ENCODE measurements at regions not wholly inside any gene's neighbourhood (a gene's known extent, or its start where the extent isn't known, plus 50 kb on each side); places are given as distances from the start of the nearest gene placed in this dataset.

- Histone ChIP-seq H3K79me2 (ENCODE audit: insufficient read depth, low read depth, low read length) (no peaks in the 10 kb centered on the region), H3K4me1 (ENCODE audit: insufficient read depth, low read length, poor library complexity, severe bottlenecking) (no peaks in the 10 kb centered on the region), H3K36me3 (ENCODE audit: insufficient read depth, low read length) (no peaks in the 10 kb centered on the region), H4K20me1 (ENCODE audit: insufficient read depth, low read length) (no peaks in the 10 kb centered on the region), H3K9me3 (ENCODE audit: low read length) (no peaks in the 10 kb centered on the region), H3K4me3 (ENCODE audit: low read depth, low read length, poor library complexity, severe bottlenecking) (no peak overlapping the region), H2AFZ (ENCODE audit: low read length) (peak overlapping the region; percentile 14; the same call in 1 of the 2 replicates), H3K27ac (ENCODE audit: low read depth, low read length, poor library complexity, severe bottlenecking) (no peak overlapping the region), H3K9me2 (ENCODE audit: insufficient read depth, low read length) (no peaks in the 10 kb centered on the region), H3K4me2 (ENCODE audit: low read length) (no peak overlapping the region)
- ChIA-PET CTCF (ENCODE audit: unreplicated experiment) (interaction anchor here (0.8 kb wide), 1 partner anchor 14 kb away, joined by 3 read pairs; no protein-coding TSS in a partner anchor), POLR2A (interaction anchor here (0.6 to 2.4 kb wide), 3 partner anchors 10 to 28 kb away, joined by 3 to 11 read pairs (median 4); no protein-coding TSS in a partner anchor)
- TF ChIP-seq, protein P1, sequence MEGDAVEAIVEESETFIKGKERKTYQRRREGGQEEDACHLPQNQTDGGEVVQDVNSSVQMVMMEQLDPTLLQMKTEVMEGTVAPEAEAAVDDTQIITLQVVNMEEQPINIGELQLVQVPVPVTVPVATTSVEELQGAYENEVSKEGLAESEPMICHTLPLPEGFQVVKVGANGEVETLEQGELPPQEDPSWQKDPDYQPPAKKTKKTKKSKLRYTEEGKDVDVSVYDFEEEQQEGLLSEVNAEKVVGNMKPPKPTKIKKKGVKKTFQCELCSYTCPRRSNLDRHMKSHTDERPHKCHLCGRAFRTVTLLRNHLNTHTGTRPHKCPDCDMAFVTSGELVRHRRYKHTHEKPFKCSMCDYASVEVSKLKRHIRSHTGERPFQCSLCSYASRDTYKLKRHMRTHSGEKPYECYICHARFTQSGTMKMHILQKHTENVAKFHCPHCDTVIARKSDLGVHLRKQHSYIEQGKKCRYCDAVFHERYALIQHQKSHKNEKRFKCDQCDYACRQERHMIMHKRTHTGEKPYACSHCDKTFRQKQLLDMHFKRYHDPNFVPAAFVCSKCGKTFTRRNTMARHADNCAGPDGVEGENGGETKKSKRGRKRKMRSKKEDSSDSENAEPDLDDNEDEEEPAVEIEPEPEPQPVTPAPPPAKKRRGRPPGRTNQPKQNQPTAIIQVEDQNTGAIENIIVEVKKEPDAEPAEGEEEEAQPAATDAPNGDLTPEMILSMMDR (conservative IDR thresholded peaks at IDR 0.05; ENCODE audit: low read length) = no peak
- no peak for TF ChIP-seq EZH2phosphoT487 (IDR thresholded peaks at IDR 0.05; ENCODE audit: borderline replicate concordance, low read depth, low read length)
- DNase-seq (ENCODE audit: low spot score) = no peak
- BruUV-seq (replicated peaks) = no TSS peak
- intact Hi-C loops (cut with micrococcal nuclease; ENCODE audit: unreplicated experiment) = no loop called here
Measured at GRCh38 chr3:6706777-6707176, 154.1 kb upstream of the GRM7 start.

GRCh38 chr3:6709178-6709577 lies 151.7 kb upstream of the GRM7 start:
- Histone ChIP-seq H3K4me1 (ENCODE audit: insufficient read depth, low read length, poor library complexity, severe bottlenecking) (no peaks in the 10 kb centered on the region), H3K79me2 (ENCODE audit: insufficient read depth, low read depth, low read length) (no peaks in the 10 kb centered on the region), H3K9me2 (ENCODE audit: insufficient read depth, low read length) (no peaks in the 10 kb centered on the region), H3K9me3 (ENCODE audit: low read length) (no peaks in the 10 kb centered on the region), H3K4me2 (ENCODE audit: low read length) (no peak overlapping the region), H3K36me3 (ENCODE audit: insufficient read depth, low read length) (no peaks in the 10 kb centered on the region), H4K20me1 (ENCODE audit: insufficient read depth, low read length) (no peaks in the 10 kb centered on the region), H3K4me3 (ENCODE audit: low read depth, low read length, poor library complexity, severe bottlenecking) (no peak overlapping the region), H2AFZ (ENCODE audit: low read length) (no peak overlapping the region), H3K27ac (ENCODE audit: low read depth, low read length, poor library complexity, severe bottlenecking) (no peak overlapping the region)
- BruUV-seq (replicated peaks) = no TSS peak
- POLR2A ChIA-PET = interaction anchor here (0.8 kb wide), 2 partner anchors 8 to 12 kb away, joined by 3 read pairs; no protein-coding TSS in a partner anchor
- intact Hi-C loops (cut with micrococcal nuclease; ENCODE audit: unreplicated experiment) = no loop called here
- TF ChIP-seq EZH2phosphoT487 (IDR thresholded peaks at IDR 0.05; ENCODE audit: borderline replicate concordance, low read depth, low read length) = no peak
- TF ChIP-seq, protein P1 (conservative IDR thresholded peaks at IDR 0.05; ENCODE audit: low read length) = no peak
- no peak for DNase-seq (ENCODE audit: low spot score)
- CTCF ChIA-PET (ENCODE audit: unreplicated experiment) = no interaction called here

DNA sequence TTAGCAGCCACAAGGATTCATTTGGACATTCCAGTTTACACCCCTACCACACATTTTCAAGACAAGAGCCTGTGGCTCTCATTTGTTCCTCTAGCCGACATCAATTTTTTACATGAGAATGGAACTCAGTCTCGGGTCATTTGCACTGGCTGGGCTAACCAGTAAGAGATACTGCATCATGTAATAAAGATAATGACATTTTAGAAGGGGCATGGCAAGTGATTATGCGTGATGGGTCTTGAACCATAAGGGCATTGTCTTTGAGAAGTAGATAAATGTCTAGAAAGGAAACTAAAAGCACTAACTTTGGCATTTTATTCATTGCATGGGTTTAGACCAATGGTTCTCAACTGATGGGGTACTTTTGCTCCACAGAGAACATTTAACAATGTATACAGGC lies 146.0 kb upstream of the GRM7 start:
- Histone ChIP-seq H3K4me2 (ENCODE audit: low read length) (no peak overlapping the region), H4K20me1 (ENCODE audit: insufficient read depth, low read length) (no peaks in the 10 kb centered on the region), H3K79me2 (ENCODE audit: insufficient read depth, low read depth, low read length) (no peaks in the 10 kb centered on the region), H3K27ac (ENCODE audit: low read depth, low read length, poor library complexity, severe bottlenecking) (no peak overlapping the region), H3K4me1 (ENCODE audit: insufficient read depth, low read length, poor library complexity, severe bottlenecking) (peaks cover 34% of the 10 kb centered on the region), H3K9me2 (ENCODE audit: insufficient read depth, low read length) (no peaks in the 10 kb centered on the region), H3K4me3 (ENCODE audit: low read depth, low read length, poor library complexity, severe bottlenecking) (no peak overlapping the region), H2AFZ (ENCODE audit: low read length) (no peak overlapping the region), H3K36me3 (ENCODE audit: insufficient read depth, low read length) (no peaks in the 10 kb centered on the region; the same call in 1 of the 2 replicates), H3K9me3 (ENCODE audit: low read length) (peaks cover 3% of the 10 kb centered on the region; the same call in 1 of the 2 replicates)
- ChIA-PET POLR2A (interaction anchor here (0.6 kb wide), 1 partner anchor 593 kb away, joined by 3 read pairs; no protein-coding TSS in a partner anchor), CTCF (ENCODE audit: unreplicated experiment) (no interaction called here)
- BruUV-seq (replicated peaks) = no TSS peak
- intact Hi-C loops (cut with micrococcal nuclease; ENCODE audit: unreplicated experiment) = loop anchor here (5.0 kb wide), 2 partner anchors 82 to 433 kb away; no protein-coding TSS in a partner anchor
- DNase-seq (ENCODE audit: low spot score) = no peak
- TF ChIP-seq, protein P1 (conservative IDR thresholded peaks at IDR 0.05; ENCODE audit: low read length) = no peak
- TF ChIP-seq EZH2phosphoT487 (IDR thresholded peaks at IDR 0.05; ENCODE audit: borderline replicate concordance, low read depth, low read length) = no peak

Data from OCI-LY7 (cell line).